ENCODE measurements at regions not wholly inside any gene's neighbourhood (a gene's known extent, or its start where the extent isn't known, plus 50 kb on each side); places are given as distances from the start of the nearest gene placed in this dataset.

DNA sequence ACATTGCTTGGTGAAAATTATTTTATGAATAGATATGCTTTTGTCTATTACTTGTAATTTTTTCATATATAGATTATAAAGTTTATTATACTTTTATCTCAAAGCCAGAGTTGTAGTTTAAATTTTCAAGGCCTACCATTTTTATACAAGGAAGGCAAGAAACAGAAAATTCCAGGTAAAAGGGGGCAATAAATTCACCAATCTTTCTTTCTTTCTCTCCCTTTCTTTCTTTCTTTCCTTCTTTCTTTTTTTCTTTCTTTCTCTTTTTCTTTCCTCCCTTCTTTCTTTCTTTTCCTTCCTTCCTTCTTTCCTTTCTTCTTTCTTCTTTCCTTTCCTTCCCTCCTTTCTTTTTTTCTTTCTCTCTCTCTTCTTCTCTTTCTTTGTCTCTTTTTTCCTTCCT, 529.4 kb downstream of the PCDH17 start:
- no peak for TF ChIP-seq JUNB (IDR thresholded peaks at IDR 0.05; ENCODE audit: unreplicated experiment)
- TF ChIP-seq, protein P1, sequence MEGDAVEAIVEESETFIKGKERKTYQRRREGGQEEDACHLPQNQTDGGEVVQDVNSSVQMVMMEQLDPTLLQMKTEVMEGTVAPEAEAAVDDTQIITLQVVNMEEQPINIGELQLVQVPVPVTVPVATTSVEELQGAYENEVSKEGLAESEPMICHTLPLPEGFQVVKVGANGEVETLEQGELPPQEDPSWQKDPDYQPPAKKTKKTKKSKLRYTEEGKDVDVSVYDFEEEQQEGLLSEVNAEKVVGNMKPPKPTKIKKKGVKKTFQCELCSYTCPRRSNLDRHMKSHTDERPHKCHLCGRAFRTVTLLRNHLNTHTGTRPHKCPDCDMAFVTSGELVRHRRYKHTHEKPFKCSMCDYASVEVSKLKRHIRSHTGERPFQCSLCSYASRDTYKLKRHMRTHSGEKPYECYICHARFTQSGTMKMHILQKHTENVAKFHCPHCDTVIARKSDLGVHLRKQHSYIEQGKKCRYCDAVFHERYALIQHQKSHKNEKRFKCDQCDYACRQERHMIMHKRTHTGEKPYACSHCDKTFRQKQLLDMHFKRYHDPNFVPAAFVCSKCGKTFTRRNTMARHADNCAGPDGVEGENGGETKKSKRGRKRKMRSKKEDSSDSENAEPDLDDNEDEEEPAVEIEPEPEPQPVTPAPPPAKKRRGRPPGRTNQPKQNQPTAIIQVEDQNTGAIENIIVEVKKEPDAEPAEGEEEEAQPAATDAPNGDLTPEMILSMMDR (conservative IDR thresholded peaks at IDR 0.05; ENCODE audit: low read depth in 2 of 2), result no peak
- TF ChIP-seq EZH2 (IDR thresholded peaks at IDR 0.05; ENCODE audit: low read depth, unreplicated experiment), result no peak
- TF ChIP-seq, protein P2, sequence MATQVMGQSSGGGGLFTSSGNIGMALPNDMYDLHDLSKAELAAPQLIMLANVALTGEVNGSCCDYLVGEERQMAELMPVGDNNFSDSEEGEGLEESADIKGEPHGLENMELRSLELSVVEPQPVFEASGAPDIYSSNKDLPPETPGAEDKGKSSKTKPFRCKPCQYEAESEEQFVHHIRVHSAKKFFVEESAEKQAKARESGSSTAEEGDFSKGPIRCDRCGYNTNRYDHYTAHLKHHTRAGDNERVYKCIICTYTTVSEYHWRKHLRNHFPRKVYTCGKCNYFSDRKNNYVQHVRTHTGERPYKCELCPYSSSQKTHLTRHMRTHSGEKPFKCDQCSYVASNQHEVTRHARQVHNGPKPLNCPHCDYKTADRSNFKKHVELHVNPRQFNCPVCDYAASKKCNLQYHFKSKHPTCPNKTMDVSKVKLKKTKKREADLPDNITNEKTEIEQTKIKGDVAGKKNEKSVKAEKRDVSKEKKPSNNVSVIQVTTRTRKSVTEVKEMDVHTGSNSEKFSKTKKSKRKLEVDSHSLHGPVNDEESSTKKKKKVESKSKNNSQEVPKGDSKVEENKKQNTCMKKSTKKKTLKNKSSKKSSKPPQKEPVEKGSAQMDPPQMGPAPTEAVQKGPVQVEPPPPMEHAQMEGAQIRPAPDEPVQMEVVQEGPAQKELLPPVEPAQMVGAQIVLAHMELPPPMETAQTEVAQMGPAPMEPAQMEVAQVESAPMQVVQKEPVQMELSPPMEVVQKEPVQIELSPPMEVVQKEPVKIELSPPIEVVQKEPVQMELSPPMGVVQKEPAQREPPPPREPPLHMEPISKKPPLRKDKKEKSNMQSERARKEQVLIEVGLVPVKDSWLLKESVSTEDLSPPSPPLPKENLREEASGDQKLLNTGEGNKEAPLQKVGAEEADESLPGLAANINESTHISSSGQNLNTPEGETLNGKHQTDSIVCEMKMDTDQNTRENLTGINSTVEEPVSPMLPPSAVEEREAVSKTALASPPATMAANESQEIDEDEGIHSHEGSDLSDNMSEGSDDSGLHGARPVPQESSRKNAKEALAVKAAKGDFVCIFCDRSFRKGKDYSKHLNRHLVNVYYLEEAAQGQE (IDR thresholded peaks at IDR 0.05; ENCODE audit: unreplicated experiment), result no peak
- no peak for TF ChIP-seq POLR2AphosphoS5 (IDR thresholded peaks at IDR 0.05; ENCODE audit: low read depth)
- no peak for TF ChIP-seq CREB1 (CRISPR knock-in tag; IDR thresholded peaks at IDR 0.05; ENCODE audit: low read depth)

All from GM23338 (cell line).